Suprapubic skin (tissue), 4 donors: ENCODE measurements at regions not wholly inside any gene's neighbourhood (a gene's known extent, or its start where the extent isn't known, plus 50 kb on each side); places are given as distances from the start of the nearest gene placed in this dataset.

Experiments
- DNase-seq, 2 donors: peaks; one replicate each; pipeline ENCODE4 v3.0.0-alpha.2; 2019; ENCODE audit warnings: low spot score in 2 of 2
- H3K27ac ChIP-seq: fragments of 200-600 bp; sonication (generic); one replicate; pipeline ENCODE4 v1.5.1; 2019
- H3K27me3 ChIP-seq: fragments of 200-600 bp; sonication (generic); one replicate; pipeline ENCODE4 v1.5.1; 2019
- H3K36me3 ChIP-seq: fragments of 200-600 bp; sonication (generic); one replicate; pipeline ENCODE4 v1.5.1; 2019
- H3K4me1 ChIP-seq: fragments of 200-600 bp; sonication (generic); one replicate; pipeline ENCODE4 v1.5.1; 2019
- H3K4me3 ChIP-seq: fragments of 200-600 bp; sonication (generic); one replicate; pipeline ENCODE4 v1.5.1; 2019; ENCODE audit warnings: mild to moderate bottlenecking
- H3K9me3 ChIP-seq: fragments of 200-600 bp; sonication (generic); one replicate; pipeline ENCODE4 v1.5.1; 2019
- EP300 ChIP-seq: sonication (generic); formaldehyde crosslinking; IDR thresholded peaks from one replicate; pipeline ENCODE4 v1.6.1; 2017; ENCODE audit warnings: antibody characterized with exemption
- POLR2A ChIP-seq, 2 donors: fragments of 450-650 bp; IDR thresholded peaks; one replicate each; pipeline ENCODE4 v1.6.1; 2017; ENCODE audit warnings: antibody characterized with exemption in 2 of 2, mild to moderate bottlenecking in 2 of 2, moderate library complexity in 2 of 2
- POLR2AphosphoS5 ChIP-seq, 3 donors: sonication (generic); formaldehyde crosslinking; IDR thresholded peaks; one replicate each; pipeline ENCODE4 v1.6.1; 2017; ENCODE audit warnings: antibody characterized with exemption in 3 of 3
- WGBS: methylation state at CpG from one replicate; pipeline ENCODE4 v1.1.5; 2018; 5-methylcytosine and 5-hydroxymethylcytosine counted together
- TF ChIP-seq, protein P1 (sequence below), 2 donors: fragments of 200-600 bp in 1 of 2; fragments of 450-650 bp in 1 of 2; sonication (generic) in 1 of 2; IDR thresholded peaks; one replicate each; pipeline ENCODE4 v1.5.1; 2016 to 2019; ENCODE audit warnings: antibody characterized with exemption in 2 of 2, mild to moderate bottlenecking in 1 of 2, moderate library complexity in 1 of 2

DNA sequence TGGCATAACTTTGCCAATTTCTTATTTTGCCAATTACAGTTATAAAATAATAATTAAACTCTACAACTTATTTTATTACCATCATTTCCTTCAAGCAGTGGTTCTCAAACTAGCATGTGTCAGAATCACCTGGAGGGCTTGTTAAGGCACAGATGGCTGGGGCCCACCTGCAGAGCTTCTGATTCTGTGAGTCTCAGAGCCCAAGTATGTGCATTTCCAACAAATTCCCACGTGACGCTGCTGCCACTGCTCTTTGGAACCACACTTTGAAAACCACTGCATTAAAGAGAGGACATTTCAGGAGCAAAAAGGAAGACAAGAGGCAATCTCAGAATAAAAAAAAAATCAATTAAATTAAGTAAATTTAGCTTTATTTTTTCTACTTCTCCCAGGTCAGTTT, 94.0 kb upstream of the HNRNPA3 start:
- TF ChIP-seq EP300, result no peak
- Histone ChIP-seq H3K27me3 (no peaks in the 10 kb centered on the region), H3K27ac (no peak overlapping the region), H3K9me3 (no peaks in the 10 kb centered on the region), H3K36me3 (no peaks in the 10 kb centered on the region), H3K4me1 (no peaks in the 10 kb centered on the region), H3K4me3 (no peak overlapping the region)
- DNase-seq, result no peak
- WGBS, result 55% methylated on average over 2 of the region's 2 CpGs

DNA sequence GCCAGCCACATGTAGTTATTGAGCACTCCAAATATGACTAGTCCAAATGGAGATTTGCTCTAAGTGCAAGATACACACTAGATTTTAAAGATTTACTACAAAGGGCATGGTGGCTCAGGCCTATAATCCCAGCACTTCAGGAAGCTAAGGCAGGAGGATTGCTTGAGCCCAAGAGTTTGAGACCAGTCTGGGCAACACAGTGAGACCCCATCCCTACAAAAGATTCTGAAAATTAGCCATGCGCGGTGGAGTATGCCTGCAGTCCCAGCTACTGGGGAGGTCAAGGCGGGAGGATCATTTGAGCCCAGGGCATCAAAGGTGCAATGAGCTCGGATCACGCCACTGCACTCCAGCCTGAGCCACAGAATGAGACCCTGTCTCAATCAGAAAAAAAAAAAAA, 93.5 kb upstream of the HNRNPA3 start:
- no peak for DNase-seq
- H3K27me3 ChIP-seq, result no peaks in the 10 kb centered on the region
- H3K36me3 ChIP-seq, result no peaks in the 10 kb centered on the region
- H3K4me3 ChIP-seq, result no peak overlapping the region
- H3K9me3 ChIP-seq, result no peaks in the 10 kb centered on the region
- TF ChIP-seq, protein P1, sequence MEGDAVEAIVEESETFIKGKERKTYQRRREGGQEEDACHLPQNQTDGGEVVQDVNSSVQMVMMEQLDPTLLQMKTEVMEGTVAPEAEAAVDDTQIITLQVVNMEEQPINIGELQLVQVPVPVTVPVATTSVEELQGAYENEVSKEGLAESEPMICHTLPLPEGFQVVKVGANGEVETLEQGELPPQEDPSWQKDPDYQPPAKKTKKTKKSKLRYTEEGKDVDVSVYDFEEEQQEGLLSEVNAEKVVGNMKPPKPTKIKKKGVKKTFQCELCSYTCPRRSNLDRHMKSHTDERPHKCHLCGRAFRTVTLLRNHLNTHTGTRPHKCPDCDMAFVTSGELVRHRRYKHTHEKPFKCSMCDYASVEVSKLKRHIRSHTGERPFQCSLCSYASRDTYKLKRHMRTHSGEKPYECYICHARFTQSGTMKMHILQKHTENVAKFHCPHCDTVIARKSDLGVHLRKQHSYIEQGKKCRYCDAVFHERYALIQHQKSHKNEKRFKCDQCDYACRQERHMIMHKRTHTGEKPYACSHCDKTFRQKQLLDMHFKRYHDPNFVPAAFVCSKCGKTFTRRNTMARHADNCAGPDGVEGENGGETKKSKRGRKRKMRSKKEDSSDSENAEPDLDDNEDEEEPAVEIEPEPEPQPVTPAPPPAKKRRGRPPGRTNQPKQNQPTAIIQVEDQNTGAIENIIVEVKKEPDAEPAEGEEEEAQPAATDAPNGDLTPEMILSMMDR (IDR thresholded peaks at IDR 0.05), result no peak
- TF ChIP-seq POLR2A (IDR thresholded peaks at IDR 0.05), result no peak
- no peak for TF ChIP-seq POLR2AphosphoS5 (IDR thresholded peaks at IDR 0.05)
- no peak for TF ChIP-seq EP300
- WGBS, result 96% methylated on average over 5 of the region's 5 CpGs
- H3K27ac ChIP-seq, result no peak overlapping the region
- no peaks in the 10 kb centered on the region for H3K4me1 ChIP-seq

- WGBS, result 83% methylated on average over 1 of the region's 1 CpG
- no peaks in the 10 kb centered on the region for H3K9me3 ChIP-seq
- TF ChIP-seq POLR2AphosphoS5 (IDR thresholded peaks at IDR 0.05) (no peak), POLR2A (IDR thresholded peaks at IDR 0.05) (no peak), EP300 (no peak)
- TF ChIP-seq, protein P1 (IDR thresholded peaks at IDR 0.05), result no peak
- H3K4me1 ChIP-seq, result no peaks in the 10 kb centered on the region
- H3K36me3 ChIP-seq, result no peaks in the 10 kb centered on the region
- H3K4me3 ChIP-seq, result no peak overlapping the region
- H3K27me3 ChIP-seq, result no peaks in the 10 kb centered on the region
- H3K27ac ChIP-seq, result no peak overlapping the region
- no peak for DNase-seq
These were observed 89.5 kb upstream of the HNRNPA3 start for GRCh38 chr2:177123048-177123447.

DNA sequence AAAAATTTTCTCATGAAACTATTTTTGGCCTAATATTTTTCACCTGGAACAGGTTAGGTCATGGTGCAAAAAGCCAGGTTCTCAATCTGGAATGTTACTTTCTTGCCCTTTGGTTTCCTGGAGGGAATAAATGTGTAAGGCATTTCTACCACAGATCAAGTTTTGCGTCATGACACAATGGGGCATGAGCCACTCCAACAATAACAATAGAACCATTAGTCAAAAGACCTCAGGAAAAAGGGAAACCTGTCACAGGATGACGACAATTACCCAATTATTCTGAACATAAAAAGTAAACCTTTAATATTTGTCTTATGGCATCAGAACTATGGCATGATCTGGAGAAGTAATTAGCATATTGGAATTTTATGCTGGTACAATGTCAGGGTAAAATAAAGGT, 88.2 kb upstream of the HNRNPA3 start:
- Histone ChIP-seq H3K4me1 (no peaks in the 10 kb centered on the region), H3K9me3 (no peaks in the 10 kb centered on the region), H3K27ac (no peak overlapping the region), H3K27me3 (no peaks in the 10 kb centered on the region), H3K4me3 (no peak overlapping the region), H3K36me3 (no peaks in the 10 kb centered on the region)
- DNase-seq, result no peak
- 69% methylated on average over 2 of the region's 2 CpGs for WGBS
- TF ChIP-seq POLR2AphosphoS5 (IDR thresholded peaks at IDR 0.05) (no peak), EP300 (no peak), POLR2A (IDR thresholded peaks at IDR 0.05) (no peak)
- TF ChIP-seq, protein P1 (IDR thresholded peaks at IDR 0.05), result no peak

- H3K4me3 ChIP-seq, result no peak overlapping the region
- H3K36me3 ChIP-seq, result no peaks in the 10 kb centered on the region
- 93% methylated on average over 6 of the region's 6 CpGs for WGBS
- TF ChIP-seq EP300 (no peak), POLR2A (IDR thresholded peaks at IDR 0.05) (no peak), POLR2AphosphoS5 (IDR thresholded peaks at IDR 0.05) (no peak)
- TF ChIP-seq, protein P1 (IDR thresholded peaks at IDR 0.05), result no peak
- no peak for DNase-seq
- no peaks in the 10 kb centered on the region for H3K9me3 ChIP-seq
- no peaks in the 10 kb centered on the region for H3K27me3 ChIP-seq
- H3K4me1 ChIP-seq, result no peaks in the 10 kb centered on the region
- H3K27ac ChIP-seq, result no peak overlapping the region
These were observed 84.8 kb upstream of the HNRNPA3 start for GRCh38 chr2:177127821-177128220.

GRCh38 chr2:177129610-177130009, 83.0 kb upstream of the HNRNPA3 start:
- WGBS, result 93% methylated on average over 3 of the region's 3 CpGs
- H3K4me1 ChIP-seq, result no peaks in the 10 kb centered on the region
- no peaks in the 10 kb centered on the region for H3K36me3 ChIP-seq
- no peaks in the 10 kb centered on the region for H3K27me3 ChIP-seq
- DNase-seq, result no peak
- H3K9me3 ChIP-seq, result no peaks in the 10 kb centered on the region
- H3K27ac ChIP-seq, result no peak overlapping the region
- H3K4me3 ChIP-seq, result no peak overlapping the region
- TF ChIP-seq, protein P1 (IDR thresholded peaks at IDR 0.05), result no peak
- TF ChIP-seq POLR2A (IDR thresholded peaks at IDR 0.05) (no peak), EP300 (no peak), POLR2AphosphoS5 (IDR thresholded peaks at IDR 0.05) (no peak)
